Stomach (tissue), 8 donors: ENCODE measurements at regions not wholly inside any gene's neighbourhood (a gene's known extent, or its start where the extent isn't known, plus 50 kb on each side); places are given as distances from the start of the nearest gene placed in this dataset.

Experiments used
- DNase-seq, 2 donors: peaks; one replicate each; pipeline versions ENCODE4 v3.0.0 to v3.0.0-alpha.2; 2013 to 2019
- H3K27ac ChIP-seq, 5 donors: fragments of 200-600 bp in 4 of 5; sonication (generic) in 4 of 5; one replicate each; pipeline ENCODE4 v1.5.1; 2013 to 2019; ENCODE audit warnings: mild to moderate bottlenecking in 1 of 5, moderate library complexity in 1 of 5
- H3K27me3 ChIP-seq, 3 donors: fragments of 200-600 bp; sonication (generic); one replicate each; pipeline ENCODE4 v1.5.1; 2017 to 2019; ENCODE audit warnings: mixed run types in 1 of 3
- H3K36me3 ChIP-seq, 4 donors: fragments of 200-600 bp; sonication (generic); 1 replicate in 3 of 4; 2 replicates in 1 of 4; pipeline ENCODE4 v1.5.1; 2016 to 2019
- H3K4me1 ChIP-seq, 4 donors: fragments of 200-600 bp; sonication (generic); one replicate each; pipeline ENCODE4 v1.5.1; 2016 to 2019
- H3K4me3 ChIP-seq, 4 donors: fragments of 200-600 bp; sonication (generic) in 3 of 4; one replicate each; pipeline ENCODE4 v1.5.1; 2016 to 2019; ENCODE audit warnings: mild to moderate bottlenecking in 1 of 4
- H3K9me3 ChIP-seq, 4 donors: fragments of 200-600 bp; sonication (generic); one replicate each; pipeline ENCODE4 v1.5.1; 2016 to 2019
- CTCF ChIP-seq, 7 experiments: fragments of 450-650 bp in 4 of 7; fragments of 200-600 bp in 3 of 7; sonication (generic) in 3 of 7; IDR thresholded peaks; one replicate each; pipeline ENCODE4 v1.5.1; 2016 to 2019; ENCODE audit warnings: antibody characterized with exemption in 7 of 7, control low read depth in 2 of 7, mild to moderate bottlenecking in 1 of 7
- EP300 ChIP-seq: sonication (generic); formaldehyde crosslinking; IDR thresholded peaks from one replicate; pipeline ENCODE4 v1.6.1; 2017; ENCODE audit warnings: antibody characterized with exemption
- POLR2A ChIP-seq, 4 donors: fragments of 450-650 bp; IDR thresholded peaks; one replicate each; pipeline ENCODE4 v1.6.1; 2016; ENCODE audit warnings: antibody characterized with exemption in 4 of 4, control low read depth in 2 of 4, mild to moderate bottlenecking in 1 of 4, moderate library complexity in 1 of 4
- POLR2AphosphoS5 ChIP-seq, 3 donors: sonication (generic); formaldehyde crosslinking; IDR thresholded peaks; one replicate each; pipeline ENCODE4 v1.6.1; 2016; ENCODE audit warnings: antibody characterized with exemption in 3 of 3
- WGBS, 5 donors: extraction: QIAGEN DNeasy Blood & Tissue Kit in 3 of 5; methylation state at CpG; one replicate each; pipeline versions ENCODE4 v1.1.5 to v1.1.7; 2013 to 2018; 5-methylcytosine and 5-hydroxymethylcytosine counted together
- intact Hi-C: fragments of 100-400 bp; cut with DNase I; formaldehyde crosslinking; loops from one replicate; pipeline ENCODE4 v1.15.1; 2023; ENCODE audit warnings: low total_unique reads
- donor health status: healthy with polysubstance abuse.
- donor health status: Bipolar disorder and iron deficiency.
- donor health status: healthy.

- no peak for TF ChIP-seq EP300
- Histone ChIP-seq H3K4me1 (no peaks in the 10 kb centered on the region), H3K36me3 (no peaks in the 10 kb centered on the region), H3K9me3 (no peaks in the 10 kb centered on the region), H3K27ac (no peak overlapping the region), H3K4me3 (no peak overlapping the region), H3K27me3 (peaks cover 0 to 8% (median 0%) of the 10 kb centered on the region in 3 donors)
- no peak for DNase-seq
- intact Hi-C loops, result no loop called here
- 74 to 90% (median 83%) methylated on average over 4 of the region's 4 CpGs for WGBS, 5 donors
These were observed 93.3 kb downstream of the EMX2 start for GRCh38 chr10:117635826-117636225.

GRCh38 chr10:117638200-117638599 lies 95.7 kb downstream of the EMX2 start:
- TF ChIP-seq CTCF (IDR thresholded peaks at IDR 0.05) (no peak), POLR2A (IDR thresholded peaks at IDR 0.05) (no peak), POLR2AphosphoS5 (IDR thresholded peaks at IDR 0.05) (no peak), EP300 (no peak)
- Histone ChIP-seq H3K4me1 (no peaks in the 10 kb centered on the region), H3K4me3 (no peak overlapping the region), H3K27ac (no peak overlapping the region), H3K36me3 (no peaks in the 10 kb centered on the region), H3K27me3 (peaks cover 0 to 8% (median 0%) of the 10 kb centered on the region in 3 donors), H3K9me3 (no peaks in the 10 kb centered on the region)
- DNase-seq, result no peak
- 73 to 92% (median 87%) methylated on average over 2 of the region's 2 CpGs for WGBS, 5 donors
- intact Hi-C loops, result no loop called here

- no peaks in the 10 kb centered on the region for H3K36me3 ChIP-seq
- DNase-seq, result no peak
- WGBS, 5 donors, result 55 to 89% (median 69%) methylated on average over 1 of the region's 1 CpG
- intact Hi-C loops, result no loop called here
- H3K9me3 ChIP-seq, result no peaks in the 10 kb centered on the region
- H3K4me3 ChIP-seq, result no peak overlapping the region
- no peak overlapping the region for H3K27ac ChIP-seq
- no peaks in the 10 kb centered on the region for H3K4me1 ChIP-seq
- no peak for TF ChIP-seq POLR2AphosphoS5 (IDR thresholded peaks at IDR 0.05)
- TF ChIP-seq POLR2A (IDR thresholded peaks at IDR 0.05), result no peak
- H3K27me3 ChIP-seq, result peaks cover 0 to 13% (median 0%) of the 10 kb centered on the region in 3 donors
These were observed 96.2 kb downstream of the EMX2 start for GRCh38 chr10:117638664-117639200.

- intact Hi-C loops, result no loop called here
- WGBS, 5 donors, result 21 to 33% (median 28%) methylated on average over 1 of the region's 1 CpG
- TF ChIP-seq CTCF (IDR thresholded peaks at IDR 0.05) (no peak), POLR2A (IDR thresholded peaks at IDR 0.05) (no peak), POLR2AphosphoS5 (IDR thresholded peaks at IDR 0.05) (no peak), EP300 (no peak)
These were observed 97.9 kb downstream of the EMX2 start for GRCh38 chr10:117640406-117640805.

GRCh38 chr10:117646718-117647117 lies 104.2 kb downstream of the EMX2 start:
- no peak for DNase-seq
- H3K4me1 ChIP-seq, result no peaks in the 10 kb centered on the region
- no peak overlapping the region for H3K4me3 ChIP-seq
- intact Hi-C loops, result no loop called here
- H3K36me3 ChIP-seq, result no peaks in the 10 kb centered on the region
- 71 to 95% (median 88%) methylated on average over 5 of the region's 5 CpGs for WGBS, 5 donors
- no peak overlapping the region for H3K27ac ChIP-seq
- peaks cover 0 to 14% (median 0%) of the 10 kb centered on the region in 4 donors for H3K9me3 ChIP-seq
- peaks cover 0 to 10% (median 0%) of the 10 kb centered on the region in 3 donors for H3K27me3 ChIP-seq
- TF ChIP-seq CTCF (IDR thresholded peaks at IDR 0.05) (no peak), POLR2AphosphoS5 (IDR thresholded peaks at IDR 0.05) (no peak), EP300 (no peak), POLR2A (IDR thresholded peaks at IDR 0.05) (no peak)

More at GRCh38 chr10:117640406-117640805, 97.9 kb downstream of the EMX2 start:
- no peaks in the 10 kb centered on the region for H3K36me3 ChIP-seq
- peaks cover 0 to 15% (median 0%) of the 10 kb centered on the region in 3 donors for H3K27me3 ChIP-seq
- no peaks in the 10 kb centered on the region for H3K4me1 ChIP-seq
- no peak for DNase-seq
- H3K27ac ChIP-seq, result no peak overlapping the region
- no peak overlapping the region for H3K4me3 ChIP-seq
- H3K9me3 ChIP-seq, result no peaks in the 10 kb centered on the region
